Epithelial cell of esophagus (primary cell): ENCODE measurements at regions not wholly inside any gene's neighbourhood (a gene's known extent, or its start where the extent isn't known, plus 50 kb on each side); places are given as distances from the start of the nearest gene placed in this dataset.

Experiments used
- DNase-seq: peaks from one replicate; pipeline ENCODE4 v3.0.0; 2010; ENCODE audit warnings: low read depth
- H3K4me3 ChIP-seq: 2 replicates; pipeline ENCODE4 v1.5.1; 2011; ENCODE audit warnings: mild to moderate bottlenecking, low read length, control low read depth
- CTCF ChIP-seq: IDR thresholded peaks from 2 replicates; pipeline ENCODE4 v1.5.1; 2011; ENCODE audit warnings: low read depth, mild to moderate bottlenecking, low read length, control low read depth, inconsistent platforms; ENCODE audit not compliant: insufficient read depth; ENCODE audit errors: missing control alignments

GRCh38 chr16:54389836-54390494, 103.4 kb upstream of the IRX3 start:
- no peak overlapping the region for H3K4me3 ChIP-seq
- no peak for DNase-seq
- no peak for TF ChIP-seq CTCF

GRCh38 chr16:54385141-54385540, 98.6 kb upstream of the IRX3 start:
- no peak for DNase-seq
- no peak overlapping the region for H3K4me3 ChIP-seq
- TF ChIP-seq CTCF = no peak

- TF ChIP-seq CTCF = no peak
These were observed 95.2 kb upstream of the IRX3 start for GRCh38 chr16:54381601-54382313.

GRCh38 chr16:54375071-54375470, 88.5 kb upstream of the IRX3 start:
- no peak for TF ChIP-seq CTCF
- H3K4me3 ChIP-seq = no peak overlapping the region
- no peak for DNase-seq

More at GRCh38 chr16:54381601-54382313, 95.2 kb upstream of the IRX3 start:
- H3K4me3 ChIP-seq = no peak overlapping the region
- no peak for DNase-seq

GRCh38 chr16:54373534-54374520, 87.2 kb upstream of the IRX3 start:
- H3K4me3 ChIP-seq = no peak overlapping the region
- TF ChIP-seq CTCF = no peak
- DNase-seq = peak; percentile 10

- DNase-seq = no peak
- no peak for TF ChIP-seq CTCF
- H3K4me3 ChIP-seq = no peak overlapping the region
These were observed 83.9 kb upstream of the IRX3 start for GRCh38 chr16:54370278-54371040.
